ENCODE measurements at regions not wholly inside any gene's neighbourhood (a gene's known extent, or its start where the extent isn't known, plus 50 kb on each side); places are given as distances from the start of the nearest gene placed in this dataset.

GRCh38 chr6:168221000-168221399, 98.6 kb downstream of the DACT2 start:
- Mint-ChIP-seq H3K27ac (no peak overlapping the region), H3K9me3 (no peaks in the 10 kb centered on the region), H3K4me1 (no peaks in the 10 kb centered on the region), H3K4me3 (no peak overlapping the region), H3K27me3 (peaks cover 2% of the 10 kb centered on the region), H3K36me3 (no peaks in the 10 kb centered on the region)

- H3K4me1 Mint-ChIP-seq = no peaks in the 10 kb centered on the region
- no peak overlapping the region for H3K27ac Mint-ChIP-seq
- H3K36me3 Mint-ChIP-seq = no peaks in the 10 kb centered on the region
- H3K4me3 Mint-ChIP-seq = no peak overlapping the region
- no peaks in the 10 kb centered on the region for H3K9me3 Mint-ChIP-seq
- no peaks in the 10 kb centered on the region for H3K27me3 Mint-ChIP-seq
Measured at GRCh38 chr6:168219804-168220203, 99.8 kb downstream of the DACT2 start.

- Mint-ChIP-seq H3K27ac (no peak overlapping the region), H3K27me3 (no peaks in the 10 kb centered on the region), H3K4me3 (peak overlapping the region in 1 of 4 donors; percentile 28)
Measured at GRCh38 chr6:168218785-168219566, 100.6 kb downstream of the DACT2 start.

GRCh38 chr6:168217880-168218537, 101.6 kb downstream of the DACT2 start:
- Mint-ChIP-seq H3K27ac (no peak overlapping the region), H3K9me3 (peaks cover 0 to 2% (median 0%) of the 10 kb centered on the region in 3 donors), H3K27me3 (no peaks in the 10 kb centered on the region), H3K4me1 (no peaks in the 10 kb centered on the region), H3K36me3 (no peaks in the 10 kb centered on the region), H3K4me3 (no peak overlapping the region)

More at GRCh38 chr6:168218785-168219566, 100.6 kb downstream of the DACT2 start:
- H3K4me1 Mint-ChIP-seq = no peaks in the 10 kb centered on the region
- no peaks in the 10 kb centered on the region for H3K36me3 Mint-ChIP-seq
- peaks cover 0 to 2% (median 0%) of the 10 kb centered on the region in 3 donors for H3K9me3 Mint-ChIP-seq

- H3K27ac Mint-ChIP-seq = no peak overlapping the region
- H3K4me3 Mint-ChIP-seq = no peak overlapping the region
- peaks cover 0 to 2% (median 0%) of the 10 kb centered on the region in 3 donors for H3K9me3 Mint-ChIP-seq
- no peaks in the 10 kb centered on the region for H3K27me3 Mint-ChIP-seq
- H3K36me3 Mint-ChIP-seq = no peaks in the 10 kb centered on the region
- no peaks in the 10 kb centered on the region for H3K4me1 Mint-ChIP-seq
Measured at GRCh38 chr6:168217216-168217879, 102.2 kb downstream of the DACT2 start.

- Mint-ChIP-seq H3K27ac (no peak overlapping the region), H3K4me3 (no peak overlapping the region), H3K36me3 (no peaks in the 10 kb centered on the region), H3K27me3 (no peaks in the 10 kb centered on the region), H3K9me3 (peaks cover 0 to 2% (median 0%) of the 10 kb centered on the region in 3 donors), H3K4me1 (no peaks in the 10 kb centered on the region)
Measured at GRCh38 chr6:168216751-168217191, 102.8 kb downstream of the DACT2 start.

GRCh38 chr6:168216117-168216516, 103.5 kb downstream of the DACT2 start:
- H3K27ac Mint-ChIP-seq = peak overlapping the region in 1 of 3 donors; percentile 20
- no peak overlapping the region for H3K4me3 Mint-ChIP-seq
- H3K27me3 Mint-ChIP-seq = no peaks in the 10 kb centered on the region
- no peaks in the 10 kb centered on the region for H3K36me3 Mint-ChIP-seq
- no peaks in the 10 kb centered on the region for H3K4me1 Mint-ChIP-seq
- H3K9me3 Mint-ChIP-seq = peaks cover 0 to 2% (median 0%) of the 10 kb centered on the region in 3 donors

- no peak overlapping the region for H3K4me3 Mint-ChIP-seq
- no peaks in the 10 kb centered on the region for H3K36me3 Mint-ChIP-seq
- H3K27ac Mint-ChIP-seq = no peak overlapping the region
- no peaks in the 10 kb centered on the region for H3K27me3 Mint-ChIP-seq
- H3K9me3 Mint-ChIP-seq = peaks cover 0 to 2% (median under 1%) of the 10 kb centered on the region in 3 donors
- no peaks in the 10 kb centered on the region for H3K4me1 Mint-ChIP-seq
Measured at GRCh38 chr6:168215121-168215808, 104.3 kb downstream of the DACT2 start.

GRCh38 chr6:168214586-168215104, 104.9 kb downstream of the DACT2 start:
- Mint-ChIP-seq H3K27me3 (no peaks in the 10 kb centered on the region), H3K4me1 (no peaks in the 10 kb centered on the region), H3K36me3 (no peaks in the 10 kb centered on the region), H3K4me3 (no peak overlapping the region), H3K27ac (no peak overlapping the region), H3K9me3 (peaks cover 4 to 5% (median 5%) of the 10 kb centered on the region in 3 donors)

GRCh38 chr6:168213121-168213524, 106.5 kb downstream of the DACT2 start:
- no peak overlapping the region for H3K27ac Mint-ChIP-seq
- no peak overlapping the region for H3K4me3 Mint-ChIP-seq
- H3K9me3 Mint-ChIP-seq = peaks cover 4 to 5% (median 5%) of the 10 kb centered on the region in 3 donors
- H3K27me3 Mint-ChIP-seq = no peaks in the 10 kb centered on the region
- H3K4me1 Mint-ChIP-seq = peaks cover 0 to 2% (median 0%) of the 10 kb centered on the region in 3 donors
- H3K36me3 Mint-ChIP-seq = no peaks in the 10 kb centered on the region

GRCh38 chr6:168212362-168212761, 107.2 kb downstream of the DACT2 start:
- H3K27ac Mint-ChIP-seq = peak overlapping the region in 1 of 3 donors; percentile 46
- H3K4me1 Mint-ChIP-seq = peaks cover 0 to 2% (median 0%) of the 10 kb centered on the region in 3 donors
- H3K4me3 Mint-ChIP-seq = peak overlapping the region in 1 of 4 donors; percentile 17
- no peaks in the 10 kb centered on the region for H3K27me3 Mint-ChIP-seq
- H3K36me3 Mint-ChIP-seq = no peaks in the 10 kb centered on the region
- H3K9me3 Mint-ChIP-seq = peaks cover 4 to 5% (median 5%) of the 10 kb centered on the region in 3 donors

GRCh38 chr6:168211681-168212080, 107.9 kb downstream of the DACT2 start:
- H3K27me3 Mint-ChIP-seq = no peaks in the 10 kb centered on the region
- H3K9me3 Mint-ChIP-seq = peaks cover 4 to 5% (median 5%) of the 10 kb centered on the region in 3 donors
- H3K27ac Mint-ChIP-seq = no peak overlapping the region
- peaks cover 0 to 2% (median 0%) of the 10 kb centered on the region in 3 donors for H3K4me1 Mint-ChIP-seq
- no peaks in the 10 kb centered on the region for H3K36me3 Mint-ChIP-seq
- H3K4me3 Mint-ChIP-seq = no peak overlapping the region

GRCh38 chr6:168210239-168211105, 109.1 kb downstream of the DACT2 start:
- no peaks in the 10 kb centered on the region for H3K36me3 Mint-ChIP-seq
- H3K27ac Mint-ChIP-seq = no peak overlapping the region
- peaks cover 4 to 5% (median 5%) of the 10 kb centered on the region in 3 donors for H3K9me3 Mint-ChIP-seq
- H3K27me3 Mint-ChIP-seq = no peaks in the 10 kb centered on the region
- H3K4me3 Mint-ChIP-seq = no peak overlapping the region
- peaks cover 0 to 2% (median 0%) of the 10 kb centered on the region in 3 donors for H3K4me1 Mint-ChIP-seq

GRCh38 chr6:168209420-168209819, 110.2 kb downstream of the DACT2 start:
- Mint-ChIP-seq H3K4me3 (no peak overlapping the region), H3K27me3 (no peaks in the 10 kb centered on the region), H3K27ac (no peak overlapping the region), H3K36me3 (no peaks in the 10 kb centered on the region), H3K9me3 (peaks cover 2 to 7% (median 7%) of the 10 kb centered on the region in 3 donors), H3K4me1 (peaks cover 0 to 2% (median 0%) of the 10 kb centered on the region in 3 donors)
